CD4-positive, alpha-beta T cell treated with Interleukin-10 for 1 hour (primary cell): ENCODE measurements at regions not wholly inside any gene's neighbourhood (a gene's known extent, or its start where the extent isn't known, plus 50 kb on each side); places are given as distances from the start of the nearest gene placed in this dataset.
A peak's percentile ranks its signal among the peaks of the same experiment; 100 is the strongest.

Source experiments
- DNase-seq: peaks from one replicate; pipeline ENCODE4 v3.0.0-alpha.2; 2020

DNA sequence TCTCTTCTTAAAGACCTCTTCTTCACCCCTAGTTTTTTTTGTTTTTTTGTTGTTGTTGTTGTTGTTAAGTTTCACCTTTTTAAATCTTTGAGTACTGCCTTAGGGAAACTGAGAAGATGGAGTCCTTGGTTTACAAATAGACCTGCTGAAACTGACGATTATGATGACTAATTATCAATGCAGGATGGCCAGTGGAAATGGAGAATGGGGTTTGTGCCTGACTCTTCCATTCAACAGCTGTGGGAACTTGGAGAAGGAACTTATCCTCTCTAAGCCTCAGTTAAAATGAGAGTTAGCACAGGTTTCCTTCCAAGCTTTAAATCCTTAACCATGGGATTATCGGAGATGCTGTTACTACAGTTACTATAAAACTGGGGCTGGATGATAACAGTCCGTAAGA is 66.7 kb upstream of the PNMA1 start:
- no peak for DNase-seq

DNA sequence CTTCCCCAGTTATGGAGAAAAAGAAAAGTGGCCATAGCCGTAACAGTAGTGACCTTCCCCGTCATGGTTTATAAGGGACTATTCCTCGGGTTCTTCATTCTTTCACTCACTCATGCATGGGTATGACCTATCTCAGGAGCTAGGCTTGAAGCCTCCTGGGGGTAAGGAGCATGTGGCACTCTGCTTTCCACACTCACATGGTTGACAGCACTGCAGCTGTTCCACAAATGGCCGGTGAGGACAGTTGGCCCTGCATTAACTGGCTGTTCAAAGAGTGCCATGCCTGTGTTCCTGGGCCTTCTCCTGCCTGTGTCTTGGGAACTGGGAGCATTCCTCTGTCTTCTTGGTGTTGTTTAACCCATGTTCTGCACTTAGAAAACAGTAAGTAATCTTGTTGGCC is 66.2 kb upstream of the PNMA1 start:
- no peak for DNase-seq

DNA sequence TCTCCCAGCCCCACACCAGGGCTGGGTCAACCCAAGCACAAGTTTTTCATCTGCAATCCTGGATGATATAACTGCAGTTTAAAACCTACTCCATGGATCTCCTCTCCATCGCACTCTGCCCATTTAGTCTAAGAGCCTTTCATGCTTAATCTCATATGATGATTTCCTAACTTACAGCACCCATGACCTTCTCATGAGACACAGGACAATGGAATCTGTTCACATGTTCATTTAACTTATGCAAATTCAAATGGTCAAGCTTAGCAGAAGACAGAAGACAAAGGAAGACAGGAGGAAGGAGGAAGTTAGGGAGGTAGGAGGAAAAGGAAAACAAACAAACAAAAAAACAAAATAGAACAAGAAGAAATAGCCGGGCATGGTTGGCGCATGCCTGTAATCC is 64.6 kb upstream of the PNMA1 start:
- no peak for DNase-seq

- peak; percentile 45 for DNase-seq
These were observed 63.2 kb upstream of the PNMA1 start for GRCh38 chr14:73777420-73777819.

- no peak for DNase-seq
These were observed 62.0 kb upstream of the PNMA1 start for GRCh38 chr14:73776194-73776537.

DNA sequence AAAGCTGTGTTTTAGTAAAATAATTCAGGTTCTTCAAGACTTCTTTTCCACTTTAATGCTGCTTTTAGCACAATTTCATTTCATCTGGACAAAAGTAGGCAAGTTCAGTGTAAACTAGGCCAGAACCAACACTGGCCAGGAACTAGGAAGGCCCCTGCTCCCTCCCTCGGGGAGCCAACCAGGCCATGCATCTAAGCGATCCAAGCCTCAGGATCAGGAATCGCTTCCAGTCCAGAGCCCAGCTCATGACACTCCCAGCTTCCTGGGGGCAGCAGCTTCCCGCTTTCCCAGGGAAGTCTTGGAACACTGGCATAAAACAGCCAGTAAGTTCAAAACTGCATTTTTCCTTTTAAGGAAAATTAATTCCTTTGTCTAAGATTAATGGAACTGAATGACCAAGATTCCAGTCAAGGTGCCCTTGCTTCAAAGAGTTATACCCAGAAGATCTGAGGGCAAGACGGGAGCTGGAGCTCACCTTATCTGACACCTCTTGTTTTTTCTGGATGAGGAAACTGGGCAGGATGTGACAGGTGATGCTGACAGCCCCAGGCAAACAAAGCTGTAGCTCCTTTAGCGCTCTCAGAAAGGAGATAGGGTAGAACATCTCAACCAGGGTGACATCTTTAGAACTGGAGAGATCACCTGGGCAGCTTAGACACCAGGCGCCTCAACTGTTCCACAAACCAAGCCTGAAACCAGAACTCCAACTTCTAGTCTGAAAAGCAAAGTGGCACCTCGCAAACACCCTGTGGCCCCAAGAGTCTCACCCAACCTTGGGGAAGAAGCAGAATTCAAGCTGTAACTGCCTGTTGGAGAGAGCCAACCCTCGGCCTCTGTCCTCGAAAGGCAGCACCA is 61.4 kb upstream of the PNMA1 start:
- DNase-seq = peak; percentile 24

DNA sequence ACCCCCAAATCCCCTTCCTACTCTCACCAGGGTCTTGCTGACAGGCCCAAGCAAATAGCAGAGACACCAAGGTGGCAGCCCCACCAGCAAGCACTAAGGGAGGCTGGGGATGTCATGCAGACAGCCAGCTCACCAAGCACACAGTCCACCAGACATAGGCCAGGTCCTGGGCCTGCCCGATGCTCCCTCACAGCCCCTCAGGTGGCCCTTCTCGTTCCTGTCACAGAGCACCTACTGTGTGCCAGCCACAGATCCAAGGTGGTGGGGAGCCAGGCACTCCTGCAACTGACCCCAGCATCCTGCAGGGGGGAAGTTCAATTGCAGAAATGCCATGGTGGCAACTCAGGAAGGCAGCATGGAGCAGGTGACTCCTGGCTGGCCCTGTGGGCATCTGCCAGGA is 60.5 kb upstream of the PNMA1 start:
- DNase-seq = no peak

GRCh38 chr14:73774241-73774570 is 60.0 kb upstream of the PNMA1 start:
- DNase-seq = no peak

DNA sequence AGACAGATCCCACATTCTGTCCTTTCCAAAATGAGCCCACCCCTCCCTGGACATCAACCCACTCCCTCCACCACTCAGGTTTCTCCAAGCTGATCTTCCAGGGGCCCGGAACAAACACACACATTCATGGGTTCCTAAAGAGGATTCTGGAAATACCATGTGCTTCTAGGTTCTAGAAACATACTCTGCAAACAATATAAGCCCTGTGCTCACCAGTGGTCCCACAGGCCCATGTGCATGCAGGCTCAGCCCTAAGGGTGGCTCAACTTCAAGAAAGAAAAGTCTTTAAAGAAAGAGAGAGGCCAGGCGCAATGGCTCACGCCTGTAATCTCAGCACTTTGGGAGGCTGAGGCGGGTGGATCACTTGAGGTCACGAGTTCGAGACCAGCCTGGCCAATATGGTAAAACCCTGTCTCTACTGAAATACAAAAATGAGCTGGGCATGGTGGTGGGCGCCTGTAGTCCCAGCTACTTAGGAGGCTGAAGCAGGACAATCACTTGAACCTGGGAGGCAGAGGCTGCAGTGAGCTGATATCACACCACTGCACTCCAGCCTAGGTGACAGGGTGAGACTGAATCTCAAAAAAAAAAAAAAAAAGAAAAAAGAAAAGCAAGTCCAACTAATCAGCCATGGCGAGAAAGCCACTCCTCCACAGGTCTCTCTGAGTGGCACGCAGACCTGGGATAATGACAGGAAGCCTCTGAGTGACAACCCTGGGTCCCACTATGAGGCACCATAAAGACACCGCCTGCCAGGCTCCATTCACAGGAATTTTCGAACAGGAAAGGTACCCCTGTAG is 59.5 kb upstream of the PNMA1 start:
- no peak for DNase-seq

DNA sequence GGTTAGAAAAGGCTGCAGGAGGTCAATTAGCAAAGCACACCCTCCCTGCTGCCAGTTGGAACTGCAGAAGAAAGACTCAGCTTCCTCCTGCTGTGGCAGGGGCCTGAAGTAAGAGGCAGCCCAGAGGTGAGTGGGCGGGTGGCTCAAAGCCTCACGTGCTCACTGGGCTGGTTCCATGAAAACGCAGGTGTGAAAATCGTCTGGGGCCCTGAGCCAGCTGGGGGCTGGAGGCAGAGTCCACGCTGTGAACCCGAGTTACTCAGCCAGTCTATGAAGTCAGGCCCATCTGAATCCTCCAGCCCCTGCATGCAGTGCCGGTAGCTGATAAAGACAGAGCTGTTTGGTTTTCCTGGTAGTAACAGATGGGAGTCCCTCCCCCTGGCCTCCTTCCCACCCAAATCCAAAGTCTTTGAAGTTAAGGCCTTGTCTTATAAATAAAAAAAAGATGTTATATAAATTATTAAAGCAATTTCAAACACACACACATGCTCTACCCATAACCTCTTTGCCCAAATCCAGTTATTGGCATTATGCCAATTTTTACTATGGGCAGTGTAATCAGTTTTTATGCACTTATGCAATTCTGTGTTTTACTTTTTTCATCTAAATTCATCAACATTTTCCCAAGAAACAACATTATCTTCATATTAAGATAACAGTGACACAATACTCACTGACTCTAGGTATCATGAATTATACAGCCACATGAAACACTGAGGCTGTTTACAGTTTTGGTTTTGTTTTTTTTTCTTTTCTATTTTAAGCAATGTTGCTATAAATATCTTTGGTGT is 57.9 kb upstream of the PNMA1 start:
- peak; percentile 76 for DNase-seq

DNA sequence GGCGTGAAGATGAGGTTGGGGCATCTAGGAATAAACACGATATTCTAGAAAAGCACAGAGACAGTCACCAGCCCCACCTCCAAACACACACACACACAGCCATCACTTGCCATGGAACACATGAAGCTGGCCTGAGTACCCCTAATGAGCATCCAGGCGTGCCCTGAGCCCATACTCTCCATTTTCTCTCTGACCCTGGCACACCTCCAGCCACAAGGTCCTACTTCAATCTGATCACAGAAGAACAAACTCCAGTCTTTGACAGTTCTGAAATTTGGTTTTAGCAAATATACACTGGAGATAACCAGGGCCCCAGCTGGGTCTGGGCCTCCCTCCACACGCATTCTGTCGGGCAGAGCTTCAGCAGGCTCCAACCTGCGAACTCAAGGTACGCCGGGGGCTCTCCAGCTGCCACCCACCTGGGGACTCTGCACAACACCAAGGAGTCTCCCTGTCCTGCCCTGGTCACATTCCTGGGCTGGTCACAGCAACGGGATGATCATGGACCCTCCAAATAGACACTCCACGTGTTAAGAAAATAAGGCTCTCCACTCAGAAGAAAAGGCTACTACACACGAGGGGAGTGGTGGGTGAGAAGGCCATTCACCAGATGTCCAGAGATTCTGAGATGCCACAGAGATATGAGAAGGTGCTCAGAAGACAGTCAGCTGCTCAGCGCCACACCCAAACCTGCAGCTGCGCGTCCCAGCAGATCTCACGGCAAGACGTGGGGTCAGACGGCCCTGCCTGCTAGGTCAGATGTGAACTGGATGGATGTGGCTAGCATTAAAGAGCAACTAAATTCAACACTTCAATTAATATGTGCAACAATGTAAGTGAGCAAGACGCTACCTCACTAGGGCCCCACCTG is 57.0 kb upstream of the PNMA1 start:
- DNase-seq = no peak

GRCh38 chr14:73768107-73768506 is 53.9 kb upstream of the PNMA1 start:
- no peak for DNase-seq

GRCh38 chr14:73764406-73765280 is 50.5 kb upstream of the PNMA1 start:
- no peak for DNase-seq
